H1 (cell line): ENCODE measurements at regions not wholly inside any gene's neighbourhood (a gene's known extent, or its start where the extent isn't known, plus 50 kb on each side); places are given as distances from the start of the nearest gene placed in this dataset.

Experiments
- ASH2L ChIP-seq: fragments of 200-600, 300-600 bp; sonication (generic); IDR thresholded peaks from one replicate; pipeline ENCODE4 v1.7.1; 2017; ENCODE audit warnings: low read length
- CEBPB ChIP-seq: IDR thresholded peaks from 2 replicates; pipeline ENCODE4 v1.6.1; 2012; ENCODE audit warnings: low read depth, low read length
- PHF8 ChIP-seq: fragments of 200-600 bp; sonication (generic); conservative IDR thresholded peaks from 2 replicates; pipeline ENCODE4 v1.7.1; 2012; ENCODE audit warnings: low read depth, mild to moderate bottlenecking, inconsistent platforms, low read length, moderate library complexity
- SIN3A ChIP-seq, 2 experiments: IDR thresholded peaks in 1 of 2; conservative IDR thresholded peaks in 1 of 2; 2 replicates each; pipeline ENCODE4 v1.6.1; 2011 to 2012; ENCODE audit warnings: low read length in 2 of 2, improper control_type of control experiment in 1 of 2, low read depth in 1 of 2, mild to moderate bottlenecking in 1 of 2
- SP1 ChIP-seq: IDR thresholded peaks from 2 replicates; pipeline ENCODE4 v1.6.1; 2011; ENCODE audit warnings: low read depth, low read length

DNA sequence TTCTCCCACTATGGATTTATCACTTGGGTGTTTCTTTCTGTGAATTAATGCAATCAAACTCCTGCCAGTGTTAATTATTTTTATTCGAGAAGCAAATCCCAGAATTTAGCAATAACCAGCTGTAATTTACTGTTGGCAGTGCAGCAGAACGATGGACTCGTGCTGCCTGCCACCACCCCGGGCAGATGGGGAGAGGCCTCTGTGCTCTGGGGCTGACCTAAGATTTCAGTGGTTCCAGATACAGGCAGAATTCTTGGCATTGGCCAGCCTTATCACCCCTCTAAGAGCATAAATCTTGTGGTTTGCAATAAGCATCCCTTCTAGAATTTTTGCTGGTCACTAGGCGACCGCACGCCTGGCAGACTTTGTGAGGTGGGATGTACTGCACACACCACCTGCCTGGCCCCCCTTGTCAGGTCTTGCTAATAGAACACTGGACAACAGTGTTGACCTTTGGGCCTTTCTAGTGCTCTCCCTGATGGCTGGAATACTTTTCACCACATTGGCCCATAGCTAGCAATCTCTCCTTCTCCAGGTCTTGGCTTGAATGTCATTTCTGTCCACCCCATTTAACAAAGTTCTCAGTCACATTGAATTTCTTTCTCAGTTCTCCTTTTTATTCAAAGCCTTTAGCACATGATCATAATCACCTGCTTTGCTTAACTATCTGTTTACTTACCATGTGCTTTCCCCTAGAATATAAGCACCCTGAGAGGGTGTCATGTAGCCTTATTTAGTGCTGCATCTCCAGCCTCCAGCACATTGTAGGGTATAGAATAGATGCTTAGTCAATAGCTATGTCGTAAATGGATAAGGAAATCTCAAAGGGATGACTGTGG is 122.1 kb upstream of the DYNLRB2 start (continued):
- TF ChIP-seq CEBPB (no peak), ASH2L (no peak), SP1 (no peak), SIN3A (conservative IDR thresholded peaks at IDR 0.05 in 1 of 2, IDR thresholded peaks at IDR 0.05 in 1 of 2; ENCODE audit: low read depth in 1 of 2, low read length in 2 of 2) (no peak), PHF8 (no peak)
- TF ChIP-seq, all 59 proteins: peak for 0
